ENCODE measurements at regions not wholly inside any gene's neighbourhood (a gene's known extent, or its start where the extent isn't known, plus 50 kb on each side); places are given as distances from the start of the nearest gene placed in this dataset.

GRCh38 chr4:154076921-154077320 is 288.0 kb upstream of the SFRP2 start:
- no peak for TF ChIP-seq CTCF (conservative IDR thresholded peaks at IDR 0.05)
- Histone ChIP-seq H3K36me3 (ENCODE audit: control insufficient read depth, insufficient read depth, low read length) (no peaks in the 10 kb centered on the region), H3K27ac (ENCODE audit: low read depth, low read length) (no peak overlapping the region), H3K9me3 (ENCODE audit: control insufficient read depth, low read length) (no peaks in the 10 kb centered on the region), H3K9ac (ENCODE audit: extremely low read depth, low read length, poor library complexity, severe bottlenecking) (no peak overlapping the region), H3K27me3 (ENCODE audit: control insufficient read depth, insufficient read depth, low read length, poor library complexity, severe bottlenecking) (no peaks in the 10 kb centered on the region), H3K4me3 (ENCODE audit: low read length) (no peak overlapping the region), H3K4me1 (ENCODE audit: control insufficient read depth, insufficient read depth, low read length) (no peaks in the 10 kb centered on the region)
- Mint-ChIP-seq H3K27ac (no peak overlapping the region), H3K4me3 (no peak overlapping the region), H3K4me1 (no peaks in the 10 kb centered on the region), H3K9me3 (no peaks in the 10 kb centered on the region), H3K27me3 (ENCODE audit: insufficient read depth) (no peaks in the 10 kb centered on the region), H3K36me3 (ENCODE audit: low read depth) (no peaks in the 10 kb centered on the region)
- WGBS, 2 experiments (ENCODE audit: insufficient coverage in 1 of 2, insufficient read length in 1 of 2), result 89 to 95% methylated on average over 1 to 3 of the region's 4 CpGs
- DNase-seq, result no peak

- no peaks in the 10 kb centered on the region for H3K36me3 ChIP-seq (ENCODE audit: control insufficient read depth, insufficient read depth, low read length)
- H3K4me3 ChIP-seq (ENCODE audit: low read length), result no peak overlapping the region
- no peak for DNase-seq
- H3K4me1 Mint-ChIP-seq, result no peaks in the 10 kb centered on the region
- no peaks in the 10 kb centered on the region for H3K4me1 ChIP-seq (ENCODE audit: control insufficient read depth, insufficient read depth, low read length)
- H3K27me3 Mint-ChIP-seq (ENCODE audit: insufficient read depth), result no peaks in the 10 kb centered on the region
- no peak for TF ChIP-seq CTCF (conservative IDR thresholded peaks at IDR 0.05)
- no peak overlapping the region for H3K9ac ChIP-seq (ENCODE audit: extremely low read depth, low read length, poor library complexity, severe bottlenecking)
- no peaks in the 10 kb centered on the region for H3K27me3 ChIP-seq (ENCODE audit: control insufficient read depth, insufficient read depth, low read length, poor library complexity, severe bottlenecking)
- no peaks in the 10 kb centered on the region for H3K36me3 Mint-ChIP-seq (ENCODE audit: low read depth)
- no peaks in the 10 kb centered on the region for H3K9me3 ChIP-seq (ENCODE audit: control insufficient read depth, low read length)
- no peaks in the 10 kb centered on the region for H3K9me3 Mint-ChIP-seq
- no peak overlapping the region for H3K4me3 Mint-ChIP-seq
- WGBS, 2 experiments (ENCODE audit: insufficient coverage in 1 of 2, insufficient read length in 1 of 2), result 90% methylated on average over 3 to 4 of the region's 4 CpGs
- no peak overlapping the region for H3K27ac Mint-ChIP-seq
- H3K27ac ChIP-seq (ENCODE audit: low read depth, low read length), result no peak overlapping the region
Measured at GRCh38 chr4:154073107-154073822, 284.4 kb upstream of the SFRP2 start.

- H3K27ac ChIP-seq (ENCODE audit: low read depth, low read length), result no peak overlapping the region
- H3K4me1 ChIP-seq (ENCODE audit: control insufficient read depth, insufficient read depth, low read length), result no peaks in the 10 kb centered on the region
- no peaks in the 10 kb centered on the region for H3K36me3 ChIP-seq (ENCODE audit: control insufficient read depth, insufficient read depth, low read length)
- no peak overlapping the region for H3K27ac Mint-ChIP-seq
- no peak overlapping the region for H3K4me3 ChIP-seq (ENCODE audit: low read length)
- TF ChIP-seq CTCF (conservative IDR thresholded peaks at IDR 0.05), result no peak
- H3K9ac ChIP-seq (ENCODE audit: extremely low read depth, low read length, poor library complexity, severe bottlenecking), result no peak overlapping the region
- H3K9me3 ChIP-seq (ENCODE audit: control insufficient read depth, low read length), result peaks cover 8% of the 10 kb centered on the region
- no peaks in the 10 kb centered on the region for H3K4me1 Mint-ChIP-seq
- H3K27me3 ChIP-seq (ENCODE audit: control insufficient read depth, insufficient read depth, low read length, poor library complexity, severe bottlenecking), result no peaks in the 10 kb centered on the region
- peaks cover 13% of the 10 kb centered on the region for H3K9me3 Mint-ChIP-seq
- no peak overlapping the region for H3K4me3 Mint-ChIP-seq
- H3K36me3 Mint-ChIP-seq (ENCODE audit: low read depth), result no peaks in the 10 kb centered on the region
- DNase-seq, result no peak
- H3K27me3 Mint-ChIP-seq (ENCODE audit: insufficient read depth), result no peaks in the 10 kb centered on the region
Measured at GRCh38 chr4:154067786-154068185, 278.9 kb upstream of the SFRP2 start.
